G401.6 (cell line): ENCODE measurements at regions not wholly inside any gene's neighbourhood (a gene's known extent, or its start where the extent isn't known, plus 50 kb on each side); places are given as distances from the start of the nearest gene placed in this dataset.

Experiments
- FAIRE-seq: peaks from 2 replicates; lab custom pipeline; 2012; peaks lifted over from hg19 to GRCh38; lab: Jason Lieb, UNC

DNA sequence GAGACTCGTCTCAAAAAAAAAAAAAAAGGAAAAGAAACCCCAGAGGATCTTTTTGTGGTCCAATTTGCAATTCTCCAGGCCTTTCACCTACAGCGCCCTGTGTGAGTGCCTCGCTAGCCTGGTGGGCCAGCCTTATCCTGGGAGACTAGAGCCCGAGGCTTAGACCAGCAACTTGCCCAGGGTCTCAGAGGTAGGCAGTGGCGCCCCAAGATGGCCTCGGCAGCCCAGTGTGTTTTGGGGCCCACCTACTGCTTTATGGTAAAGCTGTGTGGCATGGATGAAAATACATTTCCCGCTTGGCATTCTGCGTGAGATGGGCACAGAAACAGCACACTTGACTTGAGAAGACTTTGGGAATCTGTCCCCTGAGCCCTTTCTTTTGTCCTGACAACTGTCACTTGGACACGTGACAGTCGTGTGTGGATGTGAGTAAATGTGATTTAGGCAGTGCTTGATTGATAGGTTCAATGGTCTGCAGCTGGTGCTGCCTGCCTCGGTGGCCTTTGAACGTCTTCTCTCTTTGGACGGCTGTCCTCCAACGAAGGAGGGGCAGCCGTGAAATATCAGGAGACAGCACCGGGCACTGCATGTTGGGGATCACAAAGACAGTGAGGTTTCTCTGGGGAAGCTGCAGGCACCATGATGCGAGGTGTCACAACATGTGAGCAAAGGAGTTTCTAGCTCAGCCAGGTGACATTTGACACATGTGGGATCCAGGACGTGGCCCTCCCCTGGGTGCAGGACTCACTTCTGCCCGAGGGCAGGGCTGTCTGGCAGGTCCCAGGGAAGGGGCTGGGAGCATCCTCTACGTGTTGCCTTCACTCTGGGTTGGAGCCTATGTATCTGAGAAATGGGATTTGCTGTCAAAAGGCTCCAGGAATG lies 209.5 kb upstream of the TWIST2 start:
- FAIRE-seq, result no peak

DNA sequence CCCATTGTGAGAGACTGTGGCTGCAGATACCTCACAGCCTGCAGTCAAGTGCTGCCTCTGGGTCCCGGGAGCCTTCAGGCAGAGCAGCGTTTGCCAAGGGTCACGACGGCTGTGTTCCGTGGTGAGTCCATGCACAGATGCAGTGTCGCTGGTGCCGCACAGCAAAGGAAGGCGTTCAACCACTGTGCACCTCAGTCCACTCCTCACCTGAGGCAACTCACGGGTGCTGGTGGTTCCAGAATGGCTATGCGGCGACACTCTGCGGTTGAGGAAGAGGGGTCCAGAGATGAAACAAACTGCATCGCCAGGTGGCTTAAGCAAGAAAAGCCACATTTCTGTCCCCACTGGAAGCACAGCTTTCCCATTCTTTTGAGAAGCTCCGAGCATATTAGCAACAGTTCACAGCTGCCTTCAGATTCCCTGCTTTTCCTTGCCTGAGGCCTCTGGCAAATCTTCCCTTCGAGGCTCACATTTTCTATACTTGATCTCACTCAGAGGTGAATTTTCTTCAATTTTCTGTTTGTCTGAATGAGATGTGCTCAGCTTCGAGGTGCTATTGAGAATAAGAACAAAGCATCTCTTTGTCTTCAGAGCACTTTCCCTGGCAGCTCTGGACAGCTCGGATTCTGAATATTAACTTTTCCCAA lies 208.8 kb upstream of the TWIST2 start:
- FAIRE-seq, result no peak

DNA sequence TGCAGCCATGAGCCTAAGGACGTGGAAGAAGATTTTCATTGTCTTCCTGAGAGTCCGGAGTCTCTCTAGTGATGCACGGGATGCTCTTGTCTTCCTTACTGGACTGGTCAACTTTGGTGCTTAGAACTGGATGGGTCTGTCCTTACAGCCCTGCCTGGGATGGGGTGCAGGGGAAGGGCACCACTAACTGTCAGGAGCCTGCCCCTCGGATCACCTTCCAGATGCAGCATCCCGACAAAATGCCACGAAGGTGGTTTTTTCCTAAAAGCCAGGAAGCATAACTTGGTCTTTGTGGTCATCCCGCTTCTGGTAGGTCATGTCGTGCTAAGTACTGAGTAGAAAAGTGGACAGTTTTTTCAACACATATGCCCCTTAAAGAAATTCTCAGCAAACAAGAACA lies 207.4 kb upstream of the TWIST2 start:
- FAIRE-seq, result no peak

DNA sequence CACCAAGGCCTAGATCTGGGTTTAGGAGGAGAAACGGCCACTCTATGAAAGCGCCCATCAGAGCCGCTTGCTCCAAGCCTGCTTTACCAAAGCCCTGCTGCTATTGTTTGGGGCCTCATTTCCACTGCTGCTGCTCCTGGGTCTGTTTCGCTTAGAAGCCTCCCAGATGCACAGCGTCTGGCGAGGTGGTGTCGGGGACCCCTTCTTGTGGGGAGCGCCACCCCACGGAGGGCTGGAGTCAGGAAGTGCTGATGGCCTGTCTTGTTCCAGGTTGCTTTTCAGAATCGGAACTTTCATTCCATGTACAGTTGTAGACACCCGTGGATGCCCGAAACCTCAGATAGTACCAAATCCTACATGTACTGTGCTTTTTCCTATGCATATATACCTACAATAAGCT lies 204.9 kb upstream of the TWIST2 start:
- FAIRE-seq, result no peak

DNA sequence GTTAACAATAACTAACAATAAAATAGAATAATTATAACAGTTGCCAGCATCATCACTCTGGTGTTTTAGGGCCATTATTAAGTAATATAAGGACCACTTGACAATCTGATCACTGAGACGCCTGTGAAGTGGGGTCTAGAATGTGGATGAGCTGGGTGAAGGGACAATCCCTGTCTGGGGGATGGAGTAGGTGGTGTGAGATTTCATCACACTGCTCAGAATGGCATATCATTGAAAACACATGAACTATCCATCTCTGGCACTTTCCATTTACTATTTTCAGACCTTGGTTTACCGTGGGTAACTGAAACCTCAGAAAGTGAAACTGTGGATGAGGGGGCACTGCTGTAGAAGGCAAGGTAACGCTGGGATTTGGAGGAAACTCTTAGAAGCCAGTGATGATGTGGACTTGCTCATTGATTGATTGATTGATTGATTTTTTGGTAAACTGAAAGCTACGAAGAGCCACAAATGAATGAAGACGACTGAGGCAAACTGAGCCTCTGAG lies 204.4 kb upstream of the TWIST2 start:
- FAIRE-seq, result no peak

- FAIRE-seq, result no peak
Observed at GRCh38 chr2:238644095-238645081, 203.5 kb upstream of the TWIST2 start.

DNA sequence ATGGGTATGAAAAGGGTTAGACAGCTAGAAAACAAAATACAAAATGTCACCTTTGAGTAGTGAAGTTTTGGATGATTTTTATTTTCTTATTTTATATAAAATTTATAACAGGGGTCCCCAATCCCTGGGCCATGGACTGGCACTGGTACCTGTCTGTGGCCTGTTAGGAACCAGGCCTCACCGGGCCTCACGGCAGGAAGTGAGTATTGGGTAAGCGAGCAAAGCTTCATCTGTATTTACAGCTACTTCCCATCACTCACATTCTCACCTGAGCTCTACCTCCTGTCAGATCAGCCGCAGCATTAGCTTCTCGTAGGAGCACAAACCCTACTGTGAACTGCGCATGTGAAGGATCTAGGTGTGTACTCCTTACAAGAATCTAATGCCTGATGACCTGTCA lies 202.8 kb upstream of the TWIST2 start:
- no peak for FAIRE-seq

DNA sequence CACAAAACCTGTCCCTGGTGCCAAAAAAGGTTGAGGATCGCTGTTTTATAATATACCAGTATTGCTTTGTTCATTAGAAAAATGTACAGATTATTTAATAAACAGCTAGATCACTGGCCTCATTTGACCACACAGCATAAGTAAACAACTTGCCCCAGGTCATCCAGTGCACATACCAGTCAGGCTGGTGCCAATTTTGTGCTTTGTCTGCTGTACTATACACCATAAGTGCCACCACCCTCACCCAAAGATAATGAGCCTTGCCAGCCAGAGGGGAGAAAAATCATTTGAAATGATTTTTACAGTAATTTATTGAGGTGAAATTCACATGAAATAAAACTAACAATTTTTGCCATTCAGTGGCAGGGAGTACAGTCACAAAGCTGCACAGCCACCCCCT lies 202.2 kb upstream of the TWIST2 start:
- no peak for FAIRE-seq

GRCh38 chr2:238646281-238646680 lies 201.6 kb upstream of the TWIST2 start:
- no peak for FAIRE-seq

DNA sequence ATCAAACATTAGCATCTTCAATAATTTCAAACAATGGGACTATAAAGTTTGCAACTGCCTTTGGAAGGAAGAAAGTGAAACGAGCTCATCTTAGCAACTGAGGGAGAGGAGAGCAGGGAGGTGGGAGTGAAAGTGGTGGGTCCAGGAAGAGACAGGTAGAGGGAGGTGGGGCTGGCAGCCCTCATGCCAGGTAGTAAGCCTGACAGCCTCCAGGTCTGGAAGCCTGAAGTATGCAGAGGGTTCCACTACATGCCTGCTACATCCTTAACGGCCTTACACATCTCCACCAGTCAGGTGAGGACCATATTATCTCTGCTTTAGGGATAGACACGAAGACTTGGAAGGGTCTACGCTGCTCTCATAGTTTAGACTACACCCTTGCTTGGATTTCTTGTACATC lies 201.1 kb upstream of the TWIST2 start:
- no peak for FAIRE-seq

GRCh38 chr2:238649123-238649522 lies 198.8 kb upstream of the TWIST2 start:
- no peak for FAIRE-seq

- FAIRE-seq, result no peak
Observed at GRCh38 chr2:238649936-238650518, 197.9 kb upstream of the TWIST2 start.

- FAIRE-seq, result no peak
Observed at GRCh38 chr2:238650536-238650935, 197.3 kb upstream of the TWIST2 start.

GRCh38 chr2:238651306-238652052 lies 196.4 kb upstream of the TWIST2 start:
- FAIRE-seq, result no peak

DNA sequence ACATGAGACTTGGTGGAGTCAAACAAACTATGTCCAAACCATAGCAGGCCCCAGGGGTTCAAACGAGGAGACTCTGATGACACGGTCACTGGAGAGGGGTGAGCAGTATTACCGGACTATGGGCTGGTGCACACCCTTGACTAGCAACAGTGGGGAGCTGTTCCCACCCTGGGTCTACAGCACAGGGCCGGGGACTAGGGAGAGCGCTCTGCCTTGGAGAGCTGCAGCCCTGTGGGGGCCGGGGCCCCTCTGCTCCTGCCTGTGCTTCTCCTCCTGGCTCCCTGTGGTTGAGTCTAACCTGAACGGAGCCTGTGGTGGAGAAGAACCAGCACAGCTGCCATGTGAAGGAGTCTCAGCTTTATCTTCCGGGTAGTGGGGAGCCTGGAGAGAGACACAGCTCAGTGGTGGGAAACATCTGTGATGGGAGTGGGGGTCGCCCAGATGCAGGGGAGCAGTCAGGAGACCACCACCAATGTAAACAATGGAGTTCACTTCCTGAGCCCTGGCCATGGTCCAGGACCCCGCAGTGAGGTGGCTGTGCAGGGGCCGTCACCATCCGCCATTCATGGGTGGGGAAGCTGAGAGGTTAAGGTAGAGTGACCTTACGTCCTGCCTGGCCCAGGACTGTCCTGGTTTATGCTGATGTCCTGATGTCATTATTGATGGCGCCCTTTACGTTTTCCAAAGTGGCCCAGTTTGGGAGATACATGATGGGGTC lies 195.7 kb upstream of the TWIST2 start:
- FAIRE-seq, result no peak

GRCh38 chr2:238652771-238653157 lies 195.1 kb upstream of the TWIST2 start:
- no peak for FAIRE-seq

- no peak for FAIRE-seq
Observed at GRCh38 chr2:238653431-238654109, 194.3 kb upstream of the TWIST2 start.

GRCh38 chr2:238654479-238655197 lies 193.2 kb upstream of the TWIST2 start:
- no peak for FAIRE-seq

DNA sequence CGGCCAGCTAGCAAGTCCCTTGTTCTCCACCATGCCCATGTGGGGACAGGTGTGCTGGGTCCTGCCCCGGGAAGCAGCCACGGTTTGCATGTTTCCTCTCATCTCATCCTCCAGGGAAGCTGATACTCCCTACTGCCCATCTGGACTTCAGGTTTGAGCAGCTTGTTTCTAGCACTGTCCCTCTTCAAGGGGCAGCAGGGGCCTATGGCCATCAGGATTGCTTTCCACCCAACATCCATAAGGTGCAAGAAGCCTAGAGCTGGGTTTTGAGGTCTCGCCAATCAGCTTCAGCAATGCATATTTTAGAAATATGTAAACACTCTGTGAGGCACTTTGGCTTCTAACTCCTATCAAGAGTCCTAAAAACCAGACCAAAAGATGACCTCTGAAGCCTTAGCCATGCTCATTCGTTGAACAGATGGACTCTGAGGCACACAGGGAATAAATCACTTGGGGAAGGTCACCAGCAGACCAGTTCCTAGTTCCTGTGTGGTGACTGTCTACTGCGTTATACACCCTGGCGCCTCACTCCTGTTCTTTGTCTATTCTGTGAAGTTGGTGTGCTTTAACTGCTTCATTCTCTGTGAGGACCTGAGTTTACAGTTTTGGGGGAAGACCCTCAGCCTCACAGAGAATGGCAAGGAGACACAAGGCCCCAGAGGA lies 192.6 kb upstream of the TWIST2 start:
- FAIRE-seq, result no peak
